ENCODE measurements at regions not wholly inside any gene's neighbourhood (a gene's known extent, or its start where the extent isn't known, plus 50 kb on each side); places are given as distances from the start of the nearest gene placed in this dataset.

DNA sequence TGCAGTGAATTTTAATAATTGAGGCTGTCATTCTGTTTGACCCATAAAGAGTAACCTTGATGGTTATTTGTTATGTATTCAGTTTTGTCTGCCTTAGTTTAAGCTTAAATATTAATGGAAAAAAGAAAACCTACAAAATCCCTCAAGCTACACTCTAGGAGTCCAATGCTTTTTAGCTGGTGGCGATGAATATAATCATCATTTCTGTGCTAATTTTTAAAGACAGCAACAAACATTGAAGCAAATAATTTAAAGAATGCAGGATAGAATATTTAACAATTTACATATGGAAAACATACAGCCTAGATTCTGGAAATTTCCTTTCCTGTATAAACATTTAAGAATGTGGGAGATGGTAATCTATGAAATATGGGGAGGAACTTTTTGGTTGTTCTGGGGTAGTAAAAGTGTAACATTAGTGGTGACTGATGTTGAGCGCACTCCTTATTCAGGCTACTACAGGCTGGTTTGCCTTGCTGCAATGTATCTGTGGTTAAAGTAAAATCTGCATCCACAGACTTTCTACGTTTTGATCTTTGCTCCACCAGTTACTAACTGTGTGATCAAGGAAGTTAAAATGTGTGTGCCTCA is 287.9 kb upstream of the DEFB112 start:
- TF ChIP-seq, protein P1, sequence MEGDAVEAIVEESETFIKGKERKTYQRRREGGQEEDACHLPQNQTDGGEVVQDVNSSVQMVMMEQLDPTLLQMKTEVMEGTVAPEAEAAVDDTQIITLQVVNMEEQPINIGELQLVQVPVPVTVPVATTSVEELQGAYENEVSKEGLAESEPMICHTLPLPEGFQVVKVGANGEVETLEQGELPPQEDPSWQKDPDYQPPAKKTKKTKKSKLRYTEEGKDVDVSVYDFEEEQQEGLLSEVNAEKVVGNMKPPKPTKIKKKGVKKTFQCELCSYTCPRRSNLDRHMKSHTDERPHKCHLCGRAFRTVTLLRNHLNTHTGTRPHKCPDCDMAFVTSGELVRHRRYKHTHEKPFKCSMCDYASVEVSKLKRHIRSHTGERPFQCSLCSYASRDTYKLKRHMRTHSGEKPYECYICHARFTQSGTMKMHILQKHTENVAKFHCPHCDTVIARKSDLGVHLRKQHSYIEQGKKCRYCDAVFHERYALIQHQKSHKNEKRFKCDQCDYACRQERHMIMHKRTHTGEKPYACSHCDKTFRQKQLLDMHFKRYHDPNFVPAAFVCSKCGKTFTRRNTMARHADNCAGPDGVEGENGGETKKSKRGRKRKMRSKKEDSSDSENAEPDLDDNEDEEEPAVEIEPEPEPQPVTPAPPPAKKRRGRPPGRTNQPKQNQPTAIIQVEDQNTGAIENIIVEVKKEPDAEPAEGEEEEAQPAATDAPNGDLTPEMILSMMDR (IDR thresholded peaks at IDR 0.05): no peak
- TF ChIP-seq POLR2A (IDR thresholded peaks at IDR 0.05): no peak
